ENCODE measurements at regions not wholly inside any gene's neighbourhood (a gene's known extent, or its start where the extent isn't known, plus 50 kb on each side); places are given as distances from the start of the nearest gene placed in this dataset.

DNA sequence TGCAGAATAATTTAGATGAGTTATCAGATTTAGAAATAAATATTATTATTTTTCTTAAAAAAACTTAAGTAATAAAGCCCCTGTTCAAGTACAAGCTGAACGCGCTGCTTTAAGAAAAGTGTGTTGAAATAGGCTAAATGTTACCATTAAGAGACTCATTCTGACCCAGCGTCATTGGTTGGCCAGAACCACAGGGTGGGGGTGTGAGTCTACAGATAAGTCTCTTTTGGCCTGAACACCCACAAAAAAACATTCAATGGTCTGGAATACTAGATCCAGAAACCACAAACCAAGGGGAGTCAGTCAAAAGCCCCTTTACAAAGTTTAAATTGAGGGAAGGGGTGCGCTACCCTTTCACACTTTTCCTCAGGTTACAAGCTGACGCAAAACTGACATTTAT lies 776.1 kb downstream of the KCNJ2 start:
- TF ChIP-seq, protein P1, sequence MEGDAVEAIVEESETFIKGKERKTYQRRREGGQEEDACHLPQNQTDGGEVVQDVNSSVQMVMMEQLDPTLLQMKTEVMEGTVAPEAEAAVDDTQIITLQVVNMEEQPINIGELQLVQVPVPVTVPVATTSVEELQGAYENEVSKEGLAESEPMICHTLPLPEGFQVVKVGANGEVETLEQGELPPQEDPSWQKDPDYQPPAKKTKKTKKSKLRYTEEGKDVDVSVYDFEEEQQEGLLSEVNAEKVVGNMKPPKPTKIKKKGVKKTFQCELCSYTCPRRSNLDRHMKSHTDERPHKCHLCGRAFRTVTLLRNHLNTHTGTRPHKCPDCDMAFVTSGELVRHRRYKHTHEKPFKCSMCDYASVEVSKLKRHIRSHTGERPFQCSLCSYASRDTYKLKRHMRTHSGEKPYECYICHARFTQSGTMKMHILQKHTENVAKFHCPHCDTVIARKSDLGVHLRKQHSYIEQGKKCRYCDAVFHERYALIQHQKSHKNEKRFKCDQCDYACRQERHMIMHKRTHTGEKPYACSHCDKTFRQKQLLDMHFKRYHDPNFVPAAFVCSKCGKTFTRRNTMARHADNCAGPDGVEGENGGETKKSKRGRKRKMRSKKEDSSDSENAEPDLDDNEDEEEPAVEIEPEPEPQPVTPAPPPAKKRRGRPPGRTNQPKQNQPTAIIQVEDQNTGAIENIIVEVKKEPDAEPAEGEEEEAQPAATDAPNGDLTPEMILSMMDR (conservative IDR thresholded peaks at IDR 0.05; ENCODE audit: low read length): no peak
- TF ChIP-seq EZH2phosphoT487 (IDR thresholded peaks at IDR 0.05; ENCODE audit: borderline replicate concordance): no peak

Measured in Loucy (cell line).